HCT116 (cell line): ENCODE measurements at regions not wholly inside any gene's neighbourhood (a gene's known extent, or its start where the extent isn't known, plus 50 kb on each side); places are given as distances from the start of the nearest gene placed in this dataset.

Experiments used
- CBX3 ChIP-seq: IDR thresholded peaks from 2 replicates; pipeline ENCODE4 v1.6.1; 2012; ENCODE audit warnings: low read depth
- CEBPB ChIP-seq: IDR thresholded peaks from 2 replicates; pipeline ENCODE4 v1.6.1; 2012; ENCODE audit warnings: low read depth
- EGR1 ChIP-seq: IDR thresholded peaks from 2 replicates; pipeline ENCODE4 v1.6.1; 2012; ENCODE audit warnings: low read depth
- EZH2 ChIP-seq: fragments of 200-600 bp; sonication (generic); IDR thresholded peaks from 2 replicates; pipeline ENCODE4 v1.6.1; 2017; ENCODE audit warnings: antibody characterized with exemption, mixed run types
- JUND ChIP-seq: IDR thresholded peaks from 2 replicates; pipeline ENCODE4 v1.6.1; 2012
- MAX ChIP-seq: IDR thresholded peaks from 2 replicates; pipeline ENCODE4 v1.6.1; 2012
- POLR2A ChIP-seq: IDR thresholded peaks from 2 replicates; pipeline ENCODE4 v1.7.0; 2011; ENCODE audit warnings: borderline replicate concordance; ENCODE audit not compliant: insufficient read depth, insufficient read length; ENCODE audit errors: extremely low read depth
- POLR2AphosphoS5 ChIP-seq: IDR thresholded peaks from 2 replicates; pipeline ENCODE4 v1.6.1; 2011; ENCODE audit warnings: mild to moderate bottlenecking, low read depth, low read length, moderate library complexity
- RAD21 ChIP-seq: IDR thresholded peaks from 2 replicates; pipeline ENCODE4 v1.6.1; 2012; ENCODE audit warnings: low read depth, mild to moderate bottlenecking
- TF ChIP-seq, protein P1 (sequence below), 3 experiments: fragments of 200-600 bp in 1 of 3; sonication (generic) in 1 of 3; IDR thresholded peaks in 2 of 3; conservative IDR thresholded peaks in 1 of 3; 2 replicates each; pipeline ENCODE4 v1.5.1; 2012 to 2017; ENCODE audit warnings: low read depth in 2 of 3, low read length in 2 of 3, antibody characterized with exemption in 1 of 3, borderline replicate concordance in 1 of 3, control low read depth in 1 of 3, mild to moderate bottlenecking in 1 of 3, mixed read lengths in 1 of 3, mixed run types in 1 of 3, moderate library complexity in 1 of 3; ENCODE audit not compliant: insufficient read depth in 1 of 3

- TF ChIP-seq, protein P1, sequence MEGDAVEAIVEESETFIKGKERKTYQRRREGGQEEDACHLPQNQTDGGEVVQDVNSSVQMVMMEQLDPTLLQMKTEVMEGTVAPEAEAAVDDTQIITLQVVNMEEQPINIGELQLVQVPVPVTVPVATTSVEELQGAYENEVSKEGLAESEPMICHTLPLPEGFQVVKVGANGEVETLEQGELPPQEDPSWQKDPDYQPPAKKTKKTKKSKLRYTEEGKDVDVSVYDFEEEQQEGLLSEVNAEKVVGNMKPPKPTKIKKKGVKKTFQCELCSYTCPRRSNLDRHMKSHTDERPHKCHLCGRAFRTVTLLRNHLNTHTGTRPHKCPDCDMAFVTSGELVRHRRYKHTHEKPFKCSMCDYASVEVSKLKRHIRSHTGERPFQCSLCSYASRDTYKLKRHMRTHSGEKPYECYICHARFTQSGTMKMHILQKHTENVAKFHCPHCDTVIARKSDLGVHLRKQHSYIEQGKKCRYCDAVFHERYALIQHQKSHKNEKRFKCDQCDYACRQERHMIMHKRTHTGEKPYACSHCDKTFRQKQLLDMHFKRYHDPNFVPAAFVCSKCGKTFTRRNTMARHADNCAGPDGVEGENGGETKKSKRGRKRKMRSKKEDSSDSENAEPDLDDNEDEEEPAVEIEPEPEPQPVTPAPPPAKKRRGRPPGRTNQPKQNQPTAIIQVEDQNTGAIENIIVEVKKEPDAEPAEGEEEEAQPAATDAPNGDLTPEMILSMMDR (IDR thresholded peaks at IDR 0.05 in 2 of 3, conservative IDR thresholded peaks at IDR 0.05 in 1 of 3; ENCODE audit: borderline replicate concordance in 1 of 3, insufficient read depth in 1 of 3, low read depth in 2 of 3, low read length in 2 of 3): no peak
- TF ChIP-seq POLR2A: no peak
- TF ChIP-seq POLR2AphosphoS5: no peak
- no peak for TF ChIP-seq MAX
- TF ChIP-seq JUND: no peak
- no peak for TF ChIP-seq EZH2
- no peak for TF ChIP-seq RAD21
- TF ChIP-seq CBX3: no peak
- no peak for TF ChIP-seq EGR1
- no peak for TF ChIP-seq CEBPB
These were observed 226.0 kb upstream of the PTGER4 start for GRCh38 chr5:40453689-40454088.
